HEK293T (cell line): ENCODE measurements at regions not wholly inside any gene's neighbourhood (a gene's known extent, or its start where the extent isn't known, plus 50 kb on each side); places are given as distances from the start of the nearest gene placed in this dataset.

Source experiments
- CTCF ChIA-PET: fragments of 350-600 bp; formaldehyde crosslinking; extraction: SDS; loops from one replicate; lab custom pipeline; 2021; ENCODE audit warnings: antibody characterized with exemption, inconsistent platforms; lab: Yijun Ruan, JAX
- POLR2A ChIA-PET: fragments of 350-600 bp; formaldehyde crosslinking; extraction: SDS; loops from one replicate; lab custom pipeline; 2020; ENCODE audit warnings: antibody characterized with exemption, inconsistent platforms; lab: Yijun Ruan, JAX
- DNase-seq: peaks from one replicate; pipeline ENCODE4 v3.0.0; 2012; ENCODE audit warnings: mixed read lengths; ENCODE audit errors: extremely low spot score
- ARNT ChIP-seq: fragments of 450-650 bp; IDR thresholded peaks from 2 replicates; pipeline ENCODE4 v1.6.1; 2017; ENCODE audit warnings: mild to moderate bottlenecking
- BHLHE40 ChIP-seq: fragments of 450-650 bp; IDR thresholded peaks from 2 replicates; pipeline ENCODE4 v1.6.1; 2016; ENCODE audit warnings: mild to moderate bottlenecking, moderate library complexity, borderline replicate concordance
- CTBP1 ChIP-seq: fragments of 450-650 bp; IDR thresholded peaks from 2 replicates; pipeline ENCODE4 v1.6.1; 2016; ENCODE audit warnings: borderline replicate concordance
- ELF4 ChIP-seq: fragments of 450-650 bp; IDR thresholded peaks from 2 replicates; pipeline ENCODE4 v1.6.1; 2017; ENCODE audit warnings: antibody characterized with exemption
- FOXA1 ChIP-seq: fragments of 450-650 bp; IDR thresholded peaks from 2 replicates; pipeline ENCODE4 v1.6.1; 2016; ENCODE audit warnings: mild to moderate bottlenecking
- FOXK2 ChIP-seq: fragments of 450-650 bp; IDR thresholded peaks from 2 replicates; pipeline ENCODE4 v1.6.1; 2016; ENCODE audit warnings: mild to moderate bottlenecking
- FOXM1 ChIP-seq: fragments of 450-650 bp; IDR thresholded peaks from 2 replicates; pipeline ENCODE4 v1.6.1; 2017; ENCODE audit warnings: mild to moderate bottlenecking, borderline replicate concordance
- HDGF ChIP-seq: fragments of 450-650 bp; IDR thresholded peaks from 2 replicates; pipeline ENCODE4 v1.6.1; 2017; ENCODE audit warnings: antibody characterized with exemption, borderline replicate concordance
- L3MBTL2 ChIP-seq: fragments of 450-650 bp; conservative IDR thresholded peaks from 2 replicates; pipeline ENCODE4 v1.6.1; 2016; ENCODE audit warnings: mild to moderate bottlenecking
- LEF1 ChIP-seq: fragments of 450-650 bp; IDR thresholded peaks from 2 replicates; pipeline ENCODE4 v1.6.1; 2017; ENCODE audit warnings: mild to moderate bottlenecking, borderline replicate concordance
- NFRKB ChIP-seq: fragments of 450-650 bp; IDR thresholded peaks from 2 replicates; pipeline ENCODE4 v1.6.1; 2016; ENCODE audit warnings: mild to moderate bottlenecking, moderate library complexity
- SP1 ChIP-seq: fragments of 450-650 bp; IDR thresholded peaks from 2 replicates; pipeline ENCODE4 v1.6.1; 2017
- SUZ12 ChIP-seq: fragments of 450-650 bp; IDR thresholded peaks from 2 replicates; pipeline ENCODE4 v1.6.1; 2016; ENCODE audit warnings: mild to moderate bottlenecking
- TARDBP ChIP-seq: fragments of 450-650 bp; IDR thresholded peaks from 2 replicates; pipeline ENCODE4 v1.6.1; 2016
- ZNF384 ChIP-seq: fragments of 450-650 bp; IDR thresholded peaks from 2 replicates; pipeline ENCODE4 v1.6.1; 2016
- TF ChIP-seq, protein P1 (sequence below): fragments of 450-650 bp; IDR thresholded peaks from 2 replicates; pipeline ENCODE4 v1.6.1; 2016

- no peak for DNase-seq
- POLR2A ChIA-PET: no interaction called here
- TF ChIP-seq L3MBTL2: no peak
- TF ChIP-seq ARNT: no peak
- no peak for TF ChIP-seq LEF1
- TF ChIP-seq NFRKB: no peak
- no peak for TF ChIP-seq FOXA1
- TF ChIP-seq SUZ12: no peak
- TF ChIP-seq, protein P1, sequence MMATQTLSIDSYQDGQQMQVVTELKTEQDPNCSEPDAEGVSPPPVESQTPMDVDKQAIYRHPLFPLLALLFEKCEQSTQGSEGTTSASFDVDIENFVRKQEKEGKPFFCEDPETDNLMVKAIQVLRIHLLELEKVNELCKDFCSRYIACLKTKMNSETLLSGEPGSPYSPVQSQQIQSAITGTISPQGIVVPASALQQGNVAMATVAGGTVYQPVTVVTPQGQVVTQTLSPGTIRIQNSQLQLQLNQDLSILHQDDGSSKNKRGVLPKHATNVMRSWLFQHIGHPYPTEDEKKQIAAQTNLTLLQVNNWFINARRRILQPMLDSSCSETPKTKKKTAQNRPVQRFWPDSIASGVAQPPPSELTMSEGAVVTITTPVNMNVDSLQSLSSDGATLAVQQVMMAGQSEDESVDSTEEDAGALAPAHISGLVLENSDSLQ: no peak
- TF ChIP-seq FOXM1: no peak
- TF ChIP-seq BHLHE40: no peak
- no peak for TF ChIP-seq ZNF384
- TF ChIP-seq TARDBP: no peak
- TF ChIP-seq CTBP1: no peak
- no peak for TF ChIP-seq ELF4
- CTCF ChIA-PET: no interaction called here
Measured at GRCh38 chr1:80896781-80897356, 903.9 kb upstream of the ADGRL2 start.

DNA sequence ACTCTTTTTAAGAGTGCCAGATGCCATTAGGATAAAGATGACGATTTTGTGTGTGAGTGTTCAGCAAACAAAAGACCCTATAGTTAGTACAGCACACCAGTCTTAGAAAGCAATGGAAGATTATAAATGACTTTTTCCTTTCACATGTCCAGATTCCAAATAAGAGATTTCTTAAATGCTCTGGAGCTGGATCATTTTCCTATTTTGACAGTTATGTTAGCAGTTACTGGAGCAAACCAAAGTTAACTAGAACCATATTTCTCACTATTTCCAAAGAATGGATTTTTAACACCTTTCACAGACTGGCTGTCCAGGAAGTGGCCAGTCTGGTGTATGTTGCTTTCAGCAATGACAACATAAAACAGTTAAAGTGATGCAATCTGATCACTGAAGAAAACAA is 905.8 kb upstream of the ADGRL2 start:
- ChIA-PET POLR2A (no interaction called here), CTCF (no interaction called here)
- DNase-seq: no peak
- TF ChIP-seq ARNT (no peak), BHLHE40 (no peak), CTBP1 (no peak), TARDBP (no peak), NFRKB (no peak), FOXM1 (no peak), LEF1 (no peak), FOXA1 (no peak), HDGF (no peak), L3MBTL2 (no peak), SP1 (no peak), SUZ12 (no peak), ELF4 (no peak), FOXK2 (no peak), ZNF384 (no peak)
- TF ChIP-seq, protein P1: no peak

DNA sequence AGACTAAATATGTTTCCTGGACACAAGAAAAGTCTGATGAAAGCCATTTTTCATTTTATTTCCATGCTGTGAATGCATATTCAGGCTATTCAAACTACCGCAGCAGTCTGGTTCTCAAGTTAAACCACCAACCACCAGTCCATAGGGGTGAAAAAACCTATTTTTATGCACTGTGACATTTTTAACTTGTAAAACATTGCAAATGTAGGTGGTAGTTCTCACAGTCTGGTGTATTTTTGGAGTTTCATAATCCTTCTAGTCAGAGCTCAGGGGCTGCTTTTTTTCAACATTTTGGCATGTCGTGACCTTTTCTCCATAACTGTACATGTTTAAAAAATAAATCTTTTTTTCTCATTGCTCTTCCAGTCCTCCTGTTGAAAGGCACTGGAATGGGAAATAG is 907.6 kb upstream of the ADGRL2 start:
- no peak for DNase-seq
- ChIA-PET CTCF (no interaction called here), POLR2A (no interaction called here)
- TF ChIP-seq TARDBP: no peak

DNA sequence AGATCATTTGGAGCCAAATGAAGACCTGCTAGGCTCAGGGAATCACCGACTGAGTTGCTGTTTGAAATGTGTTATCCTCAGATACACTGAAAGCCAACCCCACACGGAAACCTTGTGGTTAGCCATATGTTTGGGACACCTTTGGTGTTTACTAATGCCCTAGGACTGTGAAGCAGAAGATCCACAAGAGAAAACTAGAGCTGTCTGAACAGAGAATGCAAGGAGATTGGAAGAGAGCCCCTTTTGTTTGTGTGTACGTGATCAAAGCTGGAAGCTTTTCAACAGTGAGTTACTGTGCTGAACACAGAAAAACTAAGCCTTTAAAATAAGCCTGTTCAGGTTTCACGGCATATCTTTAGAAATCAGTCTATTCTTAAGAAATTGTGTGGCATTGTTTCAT is 908.2 kb upstream of the ADGRL2 start:
- ChIA-PET CTCF (no interaction called here), POLR2A (no interaction called here)
- no peak for TF ChIP-seq ELF4
- no peak for TF ChIP-seq HDGF
- TF ChIP-seq SUZ12: no peak
- TF ChIP-seq CTBP1: no peak
- no peak for TF ChIP-seq BHLHE40
- TF ChIP-seq SP1: no peak
- no peak for TF ChIP-seq LEF1
- TF ChIP-seq FOXA1: no peak
- no peak for TF ChIP-seq ZNF384
- TF ChIP-seq FOXK2: no peak
- TF ChIP-seq TARDBP: no peak
- no peak for DNase-seq

DNA sequence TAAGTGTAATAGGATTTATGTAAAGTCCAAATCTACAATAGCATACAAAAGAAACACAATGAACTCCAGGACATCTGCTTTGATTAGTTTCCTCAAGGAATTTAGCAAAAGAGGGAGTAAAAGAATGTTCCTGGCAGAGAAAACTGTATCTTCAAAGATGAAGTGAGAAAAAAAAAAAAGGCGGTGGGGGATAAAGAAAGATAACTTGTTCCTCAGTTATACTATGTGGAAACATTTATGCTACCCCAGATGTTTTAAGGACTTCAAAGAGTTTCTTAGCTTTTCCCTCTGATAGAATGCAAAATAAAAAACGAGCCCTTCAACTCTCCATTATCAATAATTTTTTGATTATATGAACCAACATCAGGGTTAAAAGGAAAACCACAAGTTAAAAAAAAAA is 908.9 kb upstream of the ADGRL2 start:
- TF ChIP-seq ZNF384: no peak
- DNase-seq: no peak
- ChIA-PET CTCF (no interaction called here), POLR2A (no interaction called here)

GRCh38 chr1:80882553-80882952 is 918.2 kb upstream of the ADGRL2 start:
- TF ChIP-seq LEF1: no peak
- no peak for TF ChIP-seq SUZ12
- no peak for TF ChIP-seq ELF4
- no peak for TF ChIP-seq ZNF384
- no peak for TF ChIP-seq HDGF
- TF ChIP-seq ARNT: no peak
- no peak for TF ChIP-seq FOXM1
- no peak for TF ChIP-seq FOXA1
- TF ChIP-seq FOXK2: no peak
- no peak for TF ChIP-seq L3MBTL2
- POLR2A ChIA-PET: no interaction called here
- no peak for DNase-seq
- CTCF ChIA-PET: no interaction called here

DNA sequence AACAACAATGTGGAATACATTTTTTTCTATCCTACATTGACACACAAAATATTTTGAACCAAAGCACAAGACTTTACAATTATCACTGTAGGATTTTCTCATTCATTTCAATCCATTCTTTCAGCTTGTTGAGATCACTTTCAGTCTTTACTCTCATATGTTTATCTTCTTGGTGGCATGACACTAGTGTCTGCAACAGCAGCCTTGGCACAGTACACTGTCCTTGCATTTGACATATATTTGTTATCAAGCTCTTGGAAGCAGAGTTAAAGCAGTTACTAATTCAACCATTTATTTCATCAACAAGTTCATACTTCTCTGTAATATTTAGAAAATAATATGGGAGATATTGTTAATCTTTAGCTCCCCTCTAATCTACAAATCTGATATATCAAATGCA is 922.4 kb upstream of the ADGRL2 start:
- CTCF ChIA-PET: no interaction called here
- DNase-seq: no peak
- no peak for TF ChIP-seq FOXA1
- POLR2A ChIA-PET: no interaction called here

DNA sequence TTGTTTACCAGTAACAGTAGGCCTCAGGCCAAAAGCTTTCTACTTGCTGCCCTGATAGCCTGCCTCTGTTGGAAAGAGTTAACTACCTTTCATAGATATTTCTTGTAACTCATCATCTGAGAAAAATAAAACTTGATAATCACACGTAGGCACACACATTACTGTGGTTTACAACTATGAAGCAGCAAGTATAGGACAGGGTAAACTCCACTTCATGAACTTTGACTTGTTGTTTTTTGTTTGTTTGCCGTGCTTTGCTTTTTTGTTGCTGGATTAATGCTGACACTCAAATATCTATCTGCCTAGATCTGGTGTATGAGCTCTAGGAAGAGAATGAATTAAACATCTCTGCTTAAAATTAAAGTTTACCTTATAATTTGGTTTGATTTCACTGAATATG is 924.7 kb upstream of the ADGRL2 start:
- CTCF ChIA-PET: no interaction called here
- POLR2A ChIA-PET: no interaction called here
- no peak for DNase-seq
- TF ChIP-seq TARDBP (no peak), ZNF384 (no peak)
